Aorta (tissue), 5 donors: ENCODE measurements at regions not wholly inside any gene's neighbourhood (a gene's known extent, or its start where the extent isn't known, plus 50 kb on each side); places are given as distances from the start of the nearest gene placed in this dataset.

Experiments
- ATAC-seq: fragments of 200-7000 bp; cut with Tn5 transposase; one replicate; pipeline ENCODE4 v1.9.1; 2022; ENCODE audit warnings: moderate library complexity; ENCODE audit not compliant: low FRiP score
- DNase-seq, 2 donors: peaks; one replicate each; pipeline ENCODE4 v3.0.0-alpha.2; 2020
- H3K27ac ChIP-seq, 2 donors: one replicate each; pipeline ENCODE4 v1.5.1; 2013; ENCODE audit warnings: low read length in 2 of 2, mild to moderate bottlenecking in 2 of 2, moderate library complexity in 2 of 2, control low read depth in 1 of 2, inconsistent platforms in 1 of 2, low read depth in 1 of 2
- H3K27me3 ChIP-seq, 2 donors: one replicate each; pipeline ENCODE4 v1.6.1; 2013; ENCODE audit warnings: control low read depth in 1 of 2, low read length in 1 of 2, mild to moderate bottlenecking in 1 of 2, moderate library complexity in 1 of 2; ENCODE audit not compliant: insufficient read depth in 2 of 2, control insufficient read depth in 1 of 2
- H3K36me3 ChIP-seq, 2 donors: one replicate each; pipeline ENCODE4 v1.6.1; 2013; ENCODE audit warnings: control low read depth in 1 of 2, low read length in 1 of 2, mild to moderate bottlenecking in 1 of 2; ENCODE audit not compliant: insufficient read depth in 2 of 2, control insufficient read depth in 1 of 2
- H3K4me1 ChIP-seq, 2 donors: one replicate each; pipeline ENCODE4 v1.6.1; 2013; ENCODE audit warnings: low read length in 2 of 2, control low read depth in 1 of 2, mild to moderate bottlenecking in 1 of 2, moderate library complexity in 1 of 2; ENCODE audit not compliant: insufficient read depth in 2 of 2, control insufficient read depth in 1 of 2
- H3K4me3 ChIP-seq, 2 donors: one replicate each; pipeline ENCODE4 v1.5.1; 2013; ENCODE audit warnings: low read length in 2 of 2, control low read depth in 1 of 2, mild to moderate bottlenecking in 1 of 2
- H3K9me3 ChIP-seq: one replicate; pipeline ENCODE4 v1.6.1; 2013; ENCODE audit warnings: mild to moderate bottlenecking, low read length; ENCODE audit not compliant: control insufficient read depth
- WGBS, 2 donors: extraction: QIAGEN DNeasy Blood & Tissue Kit; methylation state at CpG; one replicate each; pipeline ENCODE4 v1.1.7; 2013; 5-methylcytosine and 5-hydroxymethylcytosine counted together
- intact Hi-C, 2 donors: fragments of 100-400 bp; cut with DNase I; formaldehyde crosslinking; loops; one replicate each; pipeline versions ENCODE4 v1.14.2 to v1.15.0; 2022
- donor health status: healthy with polysubstance abuse.
- donor health status: Bipolar disorder and iron deficiency.
- donor health status: DM: no; HTN: no; CAD: no.
- donor health status: DM: no; HTN: no; CAD: no.
- donor health status: DM: yes; HTN: yes; CAD: no.

DNA sequence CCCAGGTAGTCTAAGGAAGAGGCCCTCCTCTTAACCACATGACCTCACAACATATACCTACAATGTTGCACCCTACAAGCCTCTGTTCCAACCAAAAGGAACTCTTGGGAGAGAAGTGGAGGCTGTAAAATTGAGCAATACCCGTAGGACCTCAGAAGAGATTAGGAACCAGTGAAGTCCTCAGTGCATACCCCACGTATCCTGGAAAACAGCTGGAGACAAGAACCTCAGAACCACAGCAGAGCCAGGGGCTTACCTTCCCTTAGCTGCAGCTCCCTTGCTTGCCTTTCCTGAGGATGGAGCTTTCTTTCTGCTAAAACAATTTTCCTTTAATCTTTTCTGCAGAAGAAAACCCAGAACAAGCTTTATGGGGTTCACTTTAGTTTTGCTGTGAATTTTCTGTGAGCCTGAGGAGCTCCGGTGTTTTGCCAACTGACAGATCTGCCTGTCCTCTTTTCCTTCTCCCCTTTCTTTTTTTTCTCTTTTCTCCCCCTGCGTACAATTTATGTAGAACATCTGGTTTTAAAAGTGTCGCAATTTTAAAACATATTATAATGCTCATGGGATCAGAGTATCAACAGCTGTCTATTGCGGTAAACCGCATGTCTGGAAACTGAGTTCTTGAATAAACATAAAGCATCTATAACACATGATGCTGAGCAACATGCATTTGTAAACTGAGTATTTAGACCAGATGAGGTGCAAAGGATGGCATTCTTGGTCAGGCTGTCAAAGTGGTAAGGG, 226.4 kb upstream of the MAF start:
- H3K4me1 ChIP-seq: no peaks in the 10 kb centered on the region
- H3K4me3 ChIP-seq: no peak overlapping the region
- WGBS, 2 donors: 86 to 91% methylated on average over 7 of the region's 7 CpGs
- ATAC-seq: no peak
- peaks cover 2% of the 10 kb centered on the region for H3K9me3 ChIP-seq
- DNase-seq: no peak
- no peak overlapping the region for H3K27ac ChIP-seq
- intact Hi-C loops: no loop called here
- H3K36me3 ChIP-seq: no peaks in the 10 kb centered on the region
- H3K27me3 ChIP-seq: no peaks in the 10 kb centered on the region

GRCh38 chr16:79825002-79825401, 224.5 kb upstream of the MAF start:
- H3K27ac ChIP-seq: no peak overlapping the region
- peaks cover 2% of the 10 kb centered on the region for H3K9me3 ChIP-seq
- no peaks in the 10 kb centered on the region for H3K4me1 ChIP-seq
- no peak for ATAC-seq
- H3K4me3 ChIP-seq: no peak overlapping the region
- intact Hi-C loops: no loop called here
- DNase-seq: no peak
- no peaks in the 10 kb centered on the region for H3K27me3 ChIP-seq
- no peaks in the 10 kb centered on the region for H3K36me3 ChIP-seq
- WGBS, 2 donors: 90 to 96% methylated on average over 1 of the region's 1 CpG

DNA sequence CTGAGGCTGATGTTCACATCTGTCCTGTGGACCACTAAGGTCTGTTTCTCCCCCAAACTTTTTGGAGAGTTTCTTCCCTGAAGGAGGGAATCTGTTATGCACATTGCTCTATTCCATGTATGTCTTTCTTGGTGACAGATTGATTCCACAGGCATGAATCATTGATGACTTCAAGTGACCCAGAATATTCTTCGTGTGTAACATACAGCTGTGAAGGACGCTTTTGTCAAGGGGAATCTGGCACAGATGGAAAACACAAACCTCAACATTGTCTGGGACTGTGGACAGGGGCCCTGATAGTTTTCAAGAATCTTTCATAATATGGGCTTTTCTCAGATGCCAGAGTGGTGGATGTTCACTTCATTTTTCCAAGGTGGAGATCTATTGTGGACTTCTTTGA, 223.1 kb upstream of the MAF start:
- DNase-seq (no peak), ATAC-seq (no peak)
- Histone ChIP-seq H3K36me3 (no peaks in the 10 kb centered on the region), H3K27ac (no peak overlapping the region), H3K27me3 (no peaks in the 10 kb centered on the region), H3K4me1 (no peaks in the 10 kb centered on the region), H3K4me3 (no peak overlapping the region), H3K9me3 (peaks cover 2% of the 10 kb centered on the region)
- 53 to 55% methylated on average over 2 of the region's 2 CpGs for WGBS, 2 donors
- intact Hi-C loops: no loop called here

DNA sequence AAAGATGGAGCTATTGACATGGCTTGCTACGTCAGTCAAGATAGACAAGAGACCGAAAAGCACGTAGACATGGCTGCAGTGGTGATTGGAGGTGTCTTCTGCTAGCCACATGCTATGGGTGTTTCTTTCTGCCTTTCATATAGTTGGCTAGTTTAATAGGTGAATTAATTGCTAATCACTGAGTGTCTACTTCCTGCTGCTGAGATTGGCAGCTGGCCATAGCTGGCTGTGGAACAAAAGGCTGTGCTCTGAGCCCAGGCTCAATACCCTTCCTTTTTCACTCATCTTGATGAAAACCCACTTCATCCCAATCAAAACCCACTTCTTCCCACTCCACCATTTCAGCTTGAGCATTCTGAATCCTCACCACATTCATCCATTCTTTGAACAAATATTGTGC, 221.4 kb upstream of the MAF start:
- Histone ChIP-seq H3K36me3 (no peaks in the 10 kb centered on the region), H3K9me3 (peaks cover 2% of the 10 kb centered on the region), H3K4me3 (no peak overlapping the region), H3K27ac (no peak overlapping the region), H3K4me1 (no peaks in the 10 kb centered on the region), H3K27me3 (no peaks in the 10 kb centered on the region)
- intact Hi-C loops: no loop called here
- DNase-seq (no peak), ATAC-seq (no peak)
- 94 to 97% methylated on average over 3 of the region's 3 CpGs for WGBS, 2 donors

DNA sequence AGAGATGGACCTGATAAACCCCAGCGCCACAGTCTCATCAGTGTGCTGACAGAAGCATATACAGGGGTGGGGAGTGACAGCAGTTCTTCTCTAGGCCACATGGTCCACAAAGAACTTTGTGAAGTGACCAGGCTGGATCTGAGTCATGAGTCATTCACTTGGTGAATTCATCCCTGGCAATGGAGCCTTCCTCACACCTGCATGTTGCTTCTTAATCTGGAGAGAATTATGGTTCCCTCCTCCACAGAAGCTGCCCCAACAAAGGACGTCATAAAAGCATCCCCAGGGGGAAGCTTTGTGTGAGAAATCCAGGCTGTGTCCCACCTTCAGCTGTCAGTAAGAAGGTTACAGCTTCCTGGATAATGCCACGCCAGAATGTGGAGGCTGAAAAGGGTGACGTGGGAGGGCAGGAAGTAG, 215.6 kb upstream of the MAF start:
- Histone ChIP-seq H3K27me3 (no peaks in the 10 kb centered on the region), H3K4me1 (no peaks in the 10 kb centered on the region), H3K4me3 (no peak overlapping the region), H3K36me3 (no peaks in the 10 kb centered on the region), H3K9me3 (no peaks in the 10 kb centered on the region), H3K27ac (no peak overlapping the region)
- DNase-seq (no peak), ATAC-seq (no peak)
- intact Hi-C loops: no loop called here
- 70 to 73% methylated on average over 4 of the region's 4 CpGs for WGBS, 2 donors

DNA sequence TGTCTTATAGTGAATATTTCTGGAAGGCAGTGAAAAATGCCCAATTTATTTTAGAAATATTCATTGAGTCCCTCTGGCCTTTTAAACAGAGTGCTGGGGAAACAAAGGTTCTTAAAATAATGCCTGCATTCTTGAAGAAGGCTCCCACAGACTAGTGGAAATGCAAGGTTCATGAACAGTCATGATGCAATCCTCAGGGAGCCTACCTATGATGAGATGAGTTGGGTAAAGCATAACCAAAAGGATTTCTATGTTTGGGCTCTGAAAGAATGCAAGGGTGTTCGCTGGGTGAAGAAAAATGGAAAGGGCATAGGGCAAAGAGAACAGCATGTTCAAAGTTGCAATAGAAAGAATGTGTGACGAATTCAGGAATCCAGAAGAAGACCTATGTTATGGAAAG, 214.5 kb upstream of the MAF start:
- ATAC-seq (no peak), DNase-seq (no peak)
- no peak overlapping the region for H3K4me3 ChIP-seq
- no peaks in the 10 kb centered on the region for H3K9me3 ChIP-seq
- H3K36me3 ChIP-seq: no peaks in the 10 kb centered on the region
- no peaks in the 10 kb centered on the region for H3K4me1 ChIP-seq
- H3K27ac ChIP-seq: no peak overlapping the region
- intact Hi-C loops: no loop called here
- H3K27me3 ChIP-seq: no peaks in the 10 kb centered on the region
- 77 to 89% methylated on average over 2 of the region's 2 CpGs for WGBS, 2 donors

DNA sequence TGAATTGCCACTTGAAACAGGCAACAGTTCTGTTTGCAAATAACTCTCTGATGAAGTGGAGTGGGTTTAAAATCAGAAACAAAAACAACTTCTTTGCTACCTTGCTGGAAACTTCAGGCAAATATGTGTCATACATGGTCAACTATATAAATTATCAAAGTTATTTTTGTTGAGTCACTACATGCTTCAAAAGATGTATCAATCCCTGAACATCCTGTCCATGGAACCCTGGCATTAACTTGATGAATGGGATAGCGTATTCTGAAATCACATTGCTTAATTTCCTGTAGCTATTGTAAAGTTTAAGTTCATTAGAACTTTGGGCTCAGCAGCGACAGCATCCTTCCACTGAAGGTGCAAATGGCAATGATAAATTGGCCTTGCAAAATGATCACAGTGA, 213.6 kb upstream of the MAF start:
- ATAC-seq: no peak
- 94 to 97% methylated on average over 2 of the region's 2 CpGs for WGBS, 2 donors

DNA sequence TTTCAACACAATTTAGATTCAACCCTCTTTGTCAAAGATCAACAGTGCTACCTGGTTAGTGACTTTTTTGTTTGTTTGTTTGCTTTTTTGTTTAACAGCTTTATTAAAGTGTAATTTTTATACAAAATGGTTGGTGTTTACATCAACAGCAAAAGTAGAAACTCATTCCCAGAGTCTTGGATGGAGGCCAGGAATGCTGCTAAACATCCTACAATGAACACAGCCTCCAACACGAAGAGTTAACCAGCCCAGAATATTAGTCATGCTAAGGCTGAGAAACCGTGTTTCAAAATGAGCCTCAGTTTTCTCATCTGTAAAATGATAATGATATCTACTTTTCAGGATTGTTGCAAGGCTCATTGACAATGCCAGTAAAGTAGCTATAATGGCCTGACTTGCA, 211.0 kb upstream of the MAF start:
- intact Hi-C loops: no loop called here
- H3K27ac ChIP-seq: no peak overlapping the region
- WGBS, 2 donors: 42 to 56% methylated on average over 2 of the region's 2 CpGs
- peaks cover 1% of the 10 kb centered on the region for H3K9me3 ChIP-seq
- DNase-seq (no peak), ATAC-seq (no peak)
- no peak overlapping the region for H3K4me3 ChIP-seq
- no peaks in the 10 kb centered on the region for H3K27me3 ChIP-seq
- no peaks in the 10 kb centered on the region for H3K4me1 ChIP-seq
- no peaks in the 10 kb centered on the region for H3K36me3 ChIP-seq

More for the DNA sequence above, 213.6 kb upstream of the MAF start:
- Histone ChIP-seq H3K36me3 (no peaks in the 10 kb centered on the region), H3K4me1 (no peaks in the 10 kb centered on the region), H3K9me3 (no peaks in the 10 kb centered on the region), H3K27ac (no peak overlapping the region), H3K4me3 (no peak overlapping the region), H3K27me3 (no peaks in the 10 kb centered on the region)
- DNase-seq: no peak
- intact Hi-C loops: no loop called here

DNA sequence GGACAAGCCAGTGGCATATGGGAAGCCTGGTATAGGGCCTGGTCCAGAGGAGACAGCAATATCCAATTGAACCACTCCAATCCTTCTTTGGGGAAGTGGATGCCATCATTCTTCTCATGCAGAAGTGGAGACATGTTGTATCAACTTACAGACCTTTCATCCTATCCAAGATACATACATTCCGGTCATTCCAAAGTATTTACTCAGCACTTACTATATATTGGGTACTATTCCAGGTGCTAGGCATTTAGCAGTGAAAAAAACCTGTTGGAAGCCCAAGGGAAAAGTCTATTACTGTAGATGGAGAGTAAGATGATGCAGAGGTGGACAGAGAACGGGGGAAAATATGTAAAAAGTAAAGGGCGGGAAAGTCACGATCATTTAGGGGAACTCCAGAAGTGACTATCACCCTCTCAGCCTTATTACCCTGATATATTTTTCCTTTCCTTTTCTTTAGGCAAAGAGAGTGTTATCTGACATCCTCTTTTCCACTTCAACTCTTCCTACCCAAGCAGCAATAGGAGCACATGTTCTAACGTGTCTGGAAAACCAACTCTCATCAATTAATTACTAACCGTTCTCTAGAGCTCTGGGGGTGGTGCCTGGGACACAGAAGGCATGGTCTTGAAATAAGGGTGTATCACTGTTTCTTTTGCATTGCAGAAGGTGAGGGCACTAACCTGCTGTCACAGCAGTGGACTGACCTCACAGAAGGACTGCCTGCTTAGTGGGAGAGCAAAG, 210.1 kb upstream of the MAF start:
- H3K36me3 ChIP-seq: no peaks in the 10 kb centered on the region
- H3K27me3 ChIP-seq: no peaks in the 10 kb centered on the region
- ATAC-seq (no peak), DNase-seq (no peak)
- WGBS, 2 donors: 74 to 82% methylated on average over 5 to 6 of the region's 6 CpGs
- no peaks in the 10 kb centered on the region for H3K4me1 ChIP-seq
- H3K9me3 ChIP-seq: peaks cover 1% of the 10 kb centered on the region
- H3K4me3 ChIP-seq: no peak overlapping the region
- no peak overlapping the region for H3K27ac ChIP-seq
- intact Hi-C loops: no loop called here
